GM18907 (cell line): ENCODE measurements at regions not wholly inside any gene's neighbourhood (a gene's known extent, or its start where the extent isn't known, plus 50 kb on each side); places are given as distances from the start of the nearest gene placed in this dataset.

Experiments used
- ATAC-seq: cut with Tn5 transposase; IDR thresholded peaks from one replicate; pipeline ENCODE4 v1.9.1; 2021; ENCODE audit warnings: mild to moderate bottlenecking, moderate library complexity; ENCODE audit not compliant: unreplicated experiment

- no peak for ATAC-seq
These were observed 188.2 kb upstream of the DIO3 start for GRCh38 chr14:101372894-101373620.

- no peak for ATAC-seq
These were observed 187.5 kb upstream of the DIO3 start for GRCh38 chr14:101373690-101374295.

- ATAC-seq = no peak
These were observed 186.6 kb upstream of the DIO3 start for GRCh38 chr14:101374373-101375338.

- ATAC-seq = no peak
These were observed 184.2 kb upstream of the DIO3 start for GRCh38 chr14:101377069-101377468.

- ATAC-seq = no peak
These were observed 181.5 kb upstream of the DIO3 start for GRCh38 chr14:101379842-101380241.

GRCh38 chr14:101380512-101380911, 180.8 kb upstream of the DIO3 start:
- no peak for ATAC-seq

- no peak for ATAC-seq
These were observed 180.4 kb upstream of the DIO3 start for GRCh38 chr14:101380940-101381339.

- no peak for ATAC-seq
These were observed 177.5 kb upstream of the DIO3 start for GRCh38 chr14:101383737-101384338.

GRCh38 chr14:101394374-101394773, 166.9 kb upstream of the DIO3 start:
- no peak for ATAC-seq

GRCh38 chr14:101395779-101396178, 165.5 kb upstream of the DIO3 start:
- ATAC-seq = no peak

GRCh38 chr14:101397206-101397605, 164.1 kb upstream of the DIO3 start:
- no peak for ATAC-seq

- no peak for ATAC-seq
These were observed 163.3 kb upstream of the DIO3 start for GRCh38 chr14:101398011-101398410.

- ATAC-seq = no peak
These were observed 161.4 kb upstream of the DIO3 start for GRCh38 chr14:101399737-101400517.

- no peak for ATAC-seq
These were observed 160.5 kb upstream of the DIO3 start for GRCh38 chr14:101400830-101401229.

GRCh38 chr14:101402936-101403660, 158.2 kb upstream of the DIO3 start:
- ATAC-seq = no peak

GRCh38 chr14:101404426-101405170, 156.7 kb upstream of the DIO3 start:
- no peak for ATAC-seq

GRCh38 chr14:101405171-101405883, 156.0 kb upstream of the DIO3 start:
- ATAC-seq = no peak

- no peak for ATAC-seq
These were observed 154.4 kb upstream of the DIO3 start for GRCh38 chr14:101406921-101407320.
